ENCODE measurements at regions not wholly inside any gene's neighbourhood (a gene's known extent, or its start where the extent isn't known, plus 50 kb on each side); places are given as distances from the start of the nearest gene placed in this dataset.
"Not testable (repeated sequence)": the region's sequence is repeated elsewhere in the genome, so short reads cannot be mapped to it uniquely, and the experiment has no call there.

DNA sequence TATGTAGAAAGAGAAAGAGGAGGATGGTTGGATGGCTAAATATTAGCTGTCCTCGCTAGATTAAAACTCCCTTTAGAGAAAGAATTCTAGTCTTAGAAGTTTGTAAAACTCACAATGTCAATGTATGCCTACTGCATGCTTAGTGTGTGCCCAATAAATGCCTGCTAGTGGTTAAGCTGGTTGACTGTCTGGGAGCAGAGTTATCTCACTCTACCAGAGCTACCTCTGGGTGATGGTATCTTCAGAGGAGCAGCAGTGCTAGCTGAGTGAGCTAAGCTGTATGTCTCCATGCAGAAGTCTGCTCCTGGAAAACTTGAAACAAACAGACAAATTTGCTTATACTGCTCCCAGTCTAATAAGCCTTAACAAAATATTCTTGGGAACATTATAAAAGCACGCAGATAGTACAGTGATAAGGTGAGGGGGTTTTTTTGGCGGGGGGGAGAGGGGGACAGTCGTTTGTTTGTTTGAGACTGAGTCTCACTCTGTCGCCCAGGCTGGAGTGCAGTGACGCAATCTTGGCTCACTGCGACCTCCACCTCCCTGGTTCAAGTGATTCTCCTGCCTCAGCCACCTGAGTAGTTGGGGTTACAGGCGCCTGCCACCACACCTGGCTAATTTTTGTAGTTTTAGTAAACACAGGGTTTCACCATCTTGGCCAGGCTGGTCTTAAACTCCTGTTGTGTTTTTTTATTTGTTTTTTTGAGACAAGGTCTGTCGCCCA is 202.8 kb upstream of the TSC22D1 start:
- Histone ChIP-seq H3K36me3 (no peaks in the 10 kb centered on the region), H3K27ac (no peak overlapping the region), H3K4me3 (no peak overlapping the region), H3K4me1 (no peaks in the 10 kb centered on the region), H3K9me3 (no peaks in the 10 kb centered on the region), H3K27me3 (no peaks in the 10 kb centered on the region)
- 84 to 100% methylated on average over 1 to 9 of the region's 9 CpGs for WGBS, 2 donors (ENCODE audit: low coverage in 1 of 2)
- TF ChIP-seq POLR2AphosphoS5 (IDR thresholded peaks at IDR 0.05) (no peak), CTCF (IDR thresholded peaks at IDR 0.05) (no peak), EP300 (IDR thresholded peaks at IDR 0.05; ENCODE audit: low read depth) (no peak), POLR2A (IDR thresholded peaks at IDR 0.05) (no peak)
- no peak for DNase-seq
- in situ Hi-C loops (cut with MboI; ENCODE audit: low pct_ligation_motif_present in 1 of 4, low pct_unique_long_range_greater_than_20kb in 1 of 4, low sequenced_read_pairs in 3 of 4) (no loop called here), intact Hi-C loops (cut with DNase I; ENCODE audit: low total_unique reads) (no loop called here)

GRCh38 chr13:44775290-44775689 is 199.2 kb upstream of the TSC22D1 start:
- H3K27ac ChIP-seq; intact Hi-C loops (cut with DNase I; ENCODE audit: low total_unique reads): not testable (repeated sequence)

DNA sequence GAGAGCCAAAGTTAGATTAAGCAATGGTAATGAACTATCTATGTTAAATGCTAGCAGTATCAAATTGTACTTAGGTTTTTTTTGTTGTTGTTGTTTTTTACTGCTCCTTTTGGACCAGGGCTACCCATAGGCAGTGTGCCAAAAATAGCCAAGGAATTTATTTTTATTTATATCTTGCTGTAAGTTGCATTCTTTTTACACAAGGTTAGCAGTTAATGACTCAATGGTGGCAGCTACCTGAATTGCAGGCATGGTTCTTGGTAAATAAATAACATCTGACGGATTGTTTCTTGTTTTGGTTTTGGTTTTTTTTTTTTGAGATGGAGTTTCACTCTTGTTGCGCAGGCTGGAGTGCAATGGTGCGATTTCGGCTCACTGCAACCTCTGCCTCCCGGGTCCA is 194.8 kb upstream of the TSC22D1 start:
- Histone ChIP-seq H3K36me3 (no peaks in the 10 kb centered on the region), H3K9me3 (no peaks in the 10 kb centered on the region), H3K27me3 (no peaks in the 10 kb centered on the region), H3K4me1 (peaks cover 0 to 9% (median 4%) of the 10 kb centered on the region in 4 donors), H3K4me3 (no peak overlapping the region), H3K27ac (no peak overlapping the region)
- WGBS, 2 donors (ENCODE audit: low coverage in 1 of 2), result 83 to 91% methylated on average over 2 to 5 of the region's 5 CpGs
- TF ChIP-seq CTCF (IDR thresholded peaks at IDR 0.05), result peak in 1 of 5 experiments; percentile 7
- TF ChIP-seq POLR2A (IDR thresholded peaks at IDR 0.05), result no peak
- intact Hi-C loops (cut with DNase I; ENCODE audit: low total_unique reads), result no loop called here
- no peak for DNase-seq
- in situ Hi-C loops (cut with MboI; ENCODE audit: low pct_ligation_motif_present in 1 of 4, low pct_unique_long_range_greater_than_20kb in 1 of 4, low sequenced_read_pairs in 3 of 4), result no loop called here

More at GRCh38 chr13:44775290-44775689, 199.2 kb upstream of the TSC22D1 start:
- H3K36me3 ChIP-seq; H3K4me3 ChIP-seq; DNase-seq; H3K4me1 ChIP-seq; in situ Hi-C loops (cut with MboI; ENCODE audit: low pct_ligation_motif_present in 1 of 4, low pct_unique_long_range_greater_than_20kb in 1 of 4, low sequenced_read_pairs in 3 of 4); H3K27me3 ChIP-seq; H3K9me3 ChIP-seq: not testable (repeated sequence)
- 90 to 100% methylated on average over 2 to 3 of the region's 3 CpGs for WGBS, 2 donors (ENCODE audit: low coverage in 1 of 2)

DNA sequence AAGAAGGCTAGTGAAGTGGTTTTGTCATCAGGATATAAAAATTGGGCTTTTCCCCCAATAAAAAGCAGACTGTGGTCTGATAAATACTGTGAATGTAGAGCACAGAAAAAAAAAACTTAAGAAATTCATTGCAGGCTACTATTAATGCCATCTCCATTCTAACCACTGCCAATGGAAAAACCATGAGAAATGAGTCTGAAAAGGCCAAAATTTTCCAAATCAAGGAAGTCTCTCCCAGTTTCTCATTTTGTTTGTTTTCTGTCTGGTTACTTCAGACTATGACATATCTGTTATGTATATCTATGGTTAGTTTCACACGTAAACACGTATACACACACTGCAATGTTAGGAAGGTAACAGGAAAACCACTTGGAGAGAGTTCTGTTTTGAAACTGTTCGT is 193.6 kb upstream of the TSC22D1 start:
- H3K27me3 ChIP-seq, result no peaks in the 10 kb centered on the region
- TF ChIP-seq CTCF (IDR thresholded peaks at IDR 0.05) (no peak), POLR2AphosphoS5 (IDR thresholded peaks at IDR 0.05) (no peak), POLR2A (IDR thresholded peaks at IDR 0.05) (no peak), EP300 (IDR thresholded peaks at IDR 0.05; ENCODE audit: low read depth) (no peak)
- DNase-seq, result no peak
- H3K36me3 ChIP-seq, result no peaks in the 10 kb centered on the region
- in situ Hi-C loops (cut with MboI; ENCODE audit: low pct_ligation_motif_present in 1 of 4, low pct_unique_long_range_greater_than_20kb in 1 of 4, low sequenced_read_pairs in 3 of 4), result no loop called here
- no peak overlapping the region for H3K27ac ChIP-seq
- H3K9me3 ChIP-seq, result no peaks in the 10 kb centered on the region
- intact Hi-C loops (cut with DNase I; ENCODE audit: low total_unique reads), result no loop called here
- WGBS, 2 donors (ENCODE audit: low coverage in 1 of 2), result 71 to 79% methylated on average over 3 of the region's 3 CpGs
- H3K4me3 ChIP-seq, result no peak overlapping the region
- peaks cover 0 to 19% (median 7%) of the 10 kb centered on the region in 4 donors for H3K4me1 ChIP-seq
